SU-DHL-6 (cell line): ENCODE measurements at regions not wholly inside any gene's neighbourhood (a gene's known extent, or its start where the extent isn't known, plus 50 kb on each side); places are given as distances from the start of the nearest gene placed in this dataset.

Experiments
- H2AFZ ChIP-seq: fragments of 200-600 bp; sonication (generic); 2 replicates; pipeline ENCODE4 v1.6.1; 2014; ENCODE audit warnings: low read depth, mild to moderate bottlenecking, moderate library complexity, mixed read lengths, antibody characterized with exemption, low read length; ENCODE audit not compliant: severe bottlenecking
- H3F3A ChIP-seq: fragments of 200-600 bp; shearing (Covaris generic); 2 replicates; pipeline ENCODE4 v1.6.0; 2016; ENCODE audit warnings: antibody characterized with exemption, mild to moderate bottlenecking; ENCODE audit not compliant: insufficient read depth
- H3K27ac ChIP-seq: fragments of 200-600 bp; sonication (generic); 2 replicates; pipeline ENCODE4 v1.5.1; 2016; ENCODE audit warnings: low read depth, mild to moderate bottlenecking, low read length, moderate library complexity, mixed read lengths
- H3K27me3 ChIP-seq: fragments of 200-600 bp; sonication (generic), shearing (Covaris generic); 2 replicates; pipeline ENCODE4 v1.6.0; 2014; ENCODE audit warnings: mild to moderate bottlenecking, low read length
- H3K36me3 ChIP-seq: fragments of 200-600 bp; sonication (generic); 2 replicates; pipeline ENCODE4 v1.6.1; 2014; ENCODE audit warnings: mild to moderate bottlenecking, low read length, mixed read lengths
- H3K4me2 ChIP-seq: fragments of 300-600, 200-600 bp; shearing (Covaris generic), sonication (generic); 2 replicates; pipeline ENCODE4 v1.6.0; 2014; ENCODE audit warnings: low read length, low read depth, mild to moderate bottlenecking; ENCODE audit not compliant: poor library complexity, severe bottlenecking
- H3K4me3 ChIP-seq: fragments of 200-600 bp; sonication (generic); 2 replicates; pipeline ENCODE4 v1.5.1; 2014; ENCODE audit warnings: antibody characterized with exemption, low read length, mild to moderate bottlenecking, mixed read lengths; ENCODE audit not compliant: insufficient read depth, poor library complexity, severe bottlenecking
- H3K79me2 ChIP-seq: fragments of 200-600 bp; sonication (generic); 2 replicates; pipeline ENCODE4 v1.6.1; 2014; ENCODE audit warnings: mild to moderate bottlenecking, low read length, moderate library complexity; ENCODE audit not compliant: insufficient read depth
- H3K9ac ChIP-seq: fragments of 200-600 bp; sonication (generic); 2 replicates; pipeline ENCODE4 v1.7.0; 2014; ENCODE audit warnings: mild to moderate bottlenecking, low read length
- H3K9me2 ChIP-seq: fragments of 200-600 bp; sonication (generic); replicated peaks from 2 replicates; pipeline ENCODE4 v1.6.1; 2014; ENCODE audit warnings: low read length; ENCODE audit not compliant: insufficient read depth
- H3K9me3 ChIP-seq: fragments of 200-600 bp; sonication (generic); 2 replicates; pipeline ENCODE4 v1.6.1; 2014; ENCODE audit warnings: low read length, mixed read lengths; ENCODE audit not compliant: insufficient read depth
- H4K20me1 ChIP-seq: fragments of 200-600 bp; sonication (generic); 2 replicates; pipeline ENCODE4 v1.6.1; 2014; ENCODE audit warnings: low read depth, mild to moderate bottlenecking, antibody characterized with exemption, low read length, moderate library complexity, mixed read lengths
- EZH2phosphoT487 ChIP-seq: fragments of 200-600 bp; sonication (generic), shearing (Covaris generic); conservative IDR thresholded peaks from 2 replicates; pipeline ENCODE4 v1.6.1; 2018; ENCODE audit warnings: mild to moderate bottlenecking, antibody characterized with exemption, low read length, moderate library complexity, mixed read lengths
- TF ChIP-seq, protein P1 (sequence below): fragments of 200-600 bp; sonication (generic); IDR thresholded peaks from one replicate; pipeline ENCODE4 v1.5.1; 2017; ENCODE audit warnings: antibody characterized with exemption, mild to moderate bottlenecking, low read length, moderate library complexity; ENCODE audit not compliant: insufficient read depth, poor library complexity, severe bottlenecking

DNA sequence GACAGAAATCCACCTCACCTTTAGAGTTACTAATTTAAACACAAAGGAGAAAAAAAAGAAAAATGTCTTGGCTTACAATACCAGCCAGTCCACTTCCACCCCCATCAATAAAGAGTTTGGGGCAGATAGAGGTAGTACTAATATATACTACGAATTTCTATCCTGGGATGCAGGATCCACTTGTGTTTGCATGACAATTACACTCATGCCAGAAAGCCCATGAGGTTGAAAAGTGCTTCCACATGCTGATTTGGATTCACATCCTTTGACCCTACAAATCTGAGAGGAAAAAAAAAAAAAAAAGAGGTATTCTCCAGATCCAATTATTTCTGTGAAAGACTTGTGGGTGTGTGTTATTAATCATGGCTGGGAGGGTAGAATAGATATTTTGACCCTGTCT is 335.2 kb downstream of the SLITRK1 start:
- H3K9me3 ChIP-seq = no peaks in the 10 kb centered on the region
- H3F3A ChIP-seq = no peaks in the 10 kb centered on the region
- H3K27me3 ChIP-seq = no peaks in the 10 kb centered on the region
- no peak overlapping the region for H3K9ac ChIP-seq
- no peak overlapping the region for H3K27ac ChIP-seq
- H3K36me3 ChIP-seq = no peaks in the 10 kb centered on the region
- no peaks in the 10 kb centered on the region for H3K79me2 ChIP-seq
- no peaks in the 10 kb centered on the region for H3K9me2 ChIP-seq
- no peaks in the 10 kb centered on the region for H4K20me1 ChIP-seq
- TF ChIP-seq, protein P1, sequence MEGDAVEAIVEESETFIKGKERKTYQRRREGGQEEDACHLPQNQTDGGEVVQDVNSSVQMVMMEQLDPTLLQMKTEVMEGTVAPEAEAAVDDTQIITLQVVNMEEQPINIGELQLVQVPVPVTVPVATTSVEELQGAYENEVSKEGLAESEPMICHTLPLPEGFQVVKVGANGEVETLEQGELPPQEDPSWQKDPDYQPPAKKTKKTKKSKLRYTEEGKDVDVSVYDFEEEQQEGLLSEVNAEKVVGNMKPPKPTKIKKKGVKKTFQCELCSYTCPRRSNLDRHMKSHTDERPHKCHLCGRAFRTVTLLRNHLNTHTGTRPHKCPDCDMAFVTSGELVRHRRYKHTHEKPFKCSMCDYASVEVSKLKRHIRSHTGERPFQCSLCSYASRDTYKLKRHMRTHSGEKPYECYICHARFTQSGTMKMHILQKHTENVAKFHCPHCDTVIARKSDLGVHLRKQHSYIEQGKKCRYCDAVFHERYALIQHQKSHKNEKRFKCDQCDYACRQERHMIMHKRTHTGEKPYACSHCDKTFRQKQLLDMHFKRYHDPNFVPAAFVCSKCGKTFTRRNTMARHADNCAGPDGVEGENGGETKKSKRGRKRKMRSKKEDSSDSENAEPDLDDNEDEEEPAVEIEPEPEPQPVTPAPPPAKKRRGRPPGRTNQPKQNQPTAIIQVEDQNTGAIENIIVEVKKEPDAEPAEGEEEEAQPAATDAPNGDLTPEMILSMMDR = no peak
- no peak for TF ChIP-seq EZH2phosphoT487
- H3K4me3 ChIP-seq = no peak overlapping the region
- no peak overlapping the region for H3K4me2 ChIP-seq
- H2AFZ ChIP-seq = no peak overlapping the region

DNA sequence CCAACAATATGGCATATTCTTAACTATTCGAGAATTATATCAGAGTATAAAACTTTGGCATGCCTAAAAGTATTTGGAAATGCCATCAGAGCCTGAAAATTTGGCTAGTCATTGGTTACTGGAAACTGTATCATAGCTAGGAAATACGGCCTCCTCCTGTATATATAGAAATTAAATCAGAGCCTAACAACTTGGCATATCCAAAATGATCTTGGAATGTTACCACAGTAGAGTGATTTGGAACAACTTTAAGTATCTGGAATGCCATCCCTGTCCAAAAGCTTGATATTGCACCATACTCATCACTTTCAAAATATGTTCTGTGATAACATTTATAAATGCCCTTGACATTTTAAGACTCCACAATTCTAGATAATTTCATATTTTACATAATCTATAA is 335.8 kb downstream of the SLITRK1 start:
- Histone ChIP-seq H2AFZ (no peak overlapping the region), H3K4me2 (no peak overlapping the region), H3K9ac (no peak overlapping the region), H3K36me3 (no peaks in the 10 kb centered on the region), H3K27me3 (no peaks in the 10 kb centered on the region), H3K9me2 (no peaks in the 10 kb centered on the region), H3F3A (no peaks in the 10 kb centered on the region), H3K79me2 (no peaks in the 10 kb centered on the region), H3K9me3 (no peaks in the 10 kb centered on the region), H3K27ac (no peak overlapping the region), H3K4me3 (no peak overlapping the region), H4K20me1 (no peaks in the 10 kb centered on the region)
- TF ChIP-seq, protein P1 = no peak
- no peak for TF ChIP-seq EZH2phosphoT487

GRCh38 chr13:83538636-83539035 is 343.6 kb downstream of the SLITRK1 start:
- Histone ChIP-seq H3K79me2 (no peaks in the 10 kb centered on the region), H3K36me3 (no peaks in the 10 kb centered on the region), H3K4me3 (no peak overlapping the region), H3K9me3 (peaks cover 22% of the 10 kb centered on the region; the same call in 1 of the 2 replicates), H3K27me3 (no peaks in the 10 kb centered on the region), H3K4me2 (no peak overlapping the region), H2AFZ (no peak overlapping the region), H4K20me1 (no peaks in the 10 kb centered on the region), H3K9ac (no peak overlapping the region), H3K27ac (no peak overlapping the region), H3K9me2 (no peaks in the 10 kb centered on the region), H3F3A (no peaks in the 10 kb centered on the region)
- TF ChIP-seq EZH2phosphoT487 = no peak
- TF ChIP-seq, protein P1 = no peak
